Panc1 (cell line): ENCODE measurements at regions not wholly inside any gene's neighbourhood (a gene's known extent, or its start where the extent isn't known, plus 50 kb on each side); places are given as distances from the start of the nearest gene placed in this dataset.

Experiments
- ATAC-seq: fragments of 200-7000 bp; cut with Tn5 transposase; 2 replicates; pipeline ENCODE4 v1.9.1; 2020; ENCODE audit warnings: mild to moderate bottlenecking, moderate library complexity
- BruUV-seq: library from RNA; stranded (reverse); fragments of 400-500 nt; replicated peaks from 2 replicates; lab custom pipeline; 2021; lab: Mats Ljungman, UMichigan
- CTCF ChIA-PET: fragments of 300-600 bp; sonication (Branson Sonifier 250); formaldehyde crosslinking; loops from one replicate; lab custom pipeline; 2022; ENCODE audit warnings: antibody characterized with exemption; lab: Charles Lee
- POLR2A ChIA-PET: fragments of 300-600 bp; sonication (Branson Sonifier 250); formaldehyde crosslinking; loops from one replicate; lab custom pipeline; 2022; ENCODE audit warnings: antibody characterized with exemption; lab: Charles Lee
- DNase-seq: peaks from one replicate; pipeline ENCODE4 v3.0.0-alpha.2; 2010; ENCODE audit warnings: low read depth, low spot score
- H3K27ac ChIP-seq: 2 replicates; pipeline ENCODE4 v1.5.1; 2011; ENCODE audit warnings: mild to moderate bottlenecking, low read length, inconsistent platforms
- H3K27me3 ChIP-seq: fragments of 200-500 bp; sonication (Bioruptor generic); 2 replicates; pipeline ENCODE4 v1.6.0; 2014; ENCODE audit warnings: low read length, inconsistent platforms; ENCODE audit not compliant: control insufficient read depth, insufficient read depth
- H3K36me3 ChIP-seq: fragments of 200-500 bp; sonication (Bioruptor generic); 2 replicates; pipeline ENCODE4 v1.5.1; 2014; ENCODE audit warnings: inconsistent platforms, mild to moderate bottlenecking, low read length, moderate library complexity; ENCODE audit not compliant: control insufficient read depth, insufficient read depth
- H3K4me1 ChIP-seq: 2 replicates; pipeline ENCODE4 v1.5.1; 2011; ENCODE audit warnings: inconsistent platforms, mild to moderate bottlenecking, low read length, moderate library complexity; ENCODE audit not compliant: control insufficient read depth, insufficient read depth
- H3K4me3 ChIP-seq, 2 experiments: 2 replicates each; pipeline ENCODE4 v1.5.1; 2011 to 2012; ENCODE audit warnings: low read depth in 2 of 2, low read length in 2 of 2, mild to moderate bottlenecking in 2 of 2, inconsistent platforms in 1 of 2, moderate library complexity in 1 of 2
- H3K9me3 ChIP-seq: fragments of 200-500 bp; sonication (Bioruptor generic); 2 replicates; pipeline ENCODE4 v1.5.1; 2014; ENCODE audit warnings: low read depth, mild to moderate bottlenecking, inconsistent platforms, low read length, moderate library complexity; ENCODE audit not compliant: control insufficient read depth, insufficient read depth
- POLR2AphosphoS5 ChIP-seq: IDR thresholded peaks from 2 replicates; pipeline ENCODE4 v1.6.1; 2012; ENCODE audit warnings: mild to moderate bottlenecking, low read depth, low read length, moderate library complexity
- SIN3A ChIP-seq: IDR thresholded peaks from 2 replicates; pipeline ENCODE4 v1.6.1; 2012; ENCODE audit warnings: low read depth, mild to moderate bottlenecking, low read length, moderate library complexity, borderline replicate concordance; ENCODE audit not compliant: insufficient read depth
- TCF7L2 ChIP-seq: IDR thresholded peaks from 2 replicates; pipeline ENCODE4 v1.6.1; 2011; ENCODE audit warnings: mild to moderate bottlenecking, low read depth, low read length, inconsistent platforms
- in situ Hi-C: cut with HindIII; loops from 2 replicates; pipeline ENCODE4 v1.10.0; 2016; ENCODE audit warnings: low sequenced_read_pairs, low pct_unique_long_range_greater_than_20kb
- intact Hi-C: fragments of 100-400 bp; cut with micrococcal nuclease; formaldehyde crosslinking; loops from one replicate; pipeline ENCODE4 v1.10.0; 2022; ENCODE audit not compliant: unreplicated experiment
- TF ChIP-seq, protein P1 (sequence below): fragments of 450-650 bp; IDR thresholded peaks from 2 replicates; pipeline ENCODE4 v1.5.1; 2017; ENCODE audit warnings: mild to moderate bottlenecking
- TF ChIP-seq, protein P2 (sequence below), 2 experiments: IDR thresholded peaks; 2 replicates each; pipeline ENCODE4 v1.6.1; 2011 to 2012; ENCODE audit warnings: low read depth in 2 of 2, control low read depth in 1 of 2, low read length in 1 of 2, mild to moderate bottlenecking in 1 of 2, moderate library complexity in 1 of 2; ENCODE audit not compliant: insufficient read depth in 1 of 2

DNA sequence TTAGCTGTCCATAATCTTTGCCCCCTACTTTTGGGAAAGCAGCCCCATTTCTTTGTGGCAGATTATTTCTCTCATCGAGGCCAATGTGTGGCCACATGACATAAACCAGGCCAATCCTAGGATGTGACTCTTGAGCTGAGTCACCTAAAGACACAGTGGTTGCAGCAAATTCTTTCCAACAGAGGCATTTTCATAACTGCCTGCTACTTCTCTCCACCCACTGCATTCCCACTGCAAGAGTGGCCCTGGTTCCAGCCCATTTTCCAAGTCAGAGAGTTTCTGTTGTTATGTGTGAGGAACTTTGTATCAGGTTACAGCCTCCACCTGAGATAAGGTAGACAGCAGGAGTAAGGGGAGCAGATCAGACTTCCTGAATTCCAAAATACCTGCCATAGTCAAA, 195.2 kb downstream of the RGS9 start:
- BruUV-seq, result no TSS peak
- in situ Hi-C loops (no loop called here), intact Hi-C loops (no loop called here)
- Histone ChIP-seq H3K4me3 (no peak overlapping the region), H3K4me1 (no peaks in the 10 kb centered on the region), H3K27me3 (no peaks in the 10 kb centered on the region), H3K9me3 (no peaks in the 10 kb centered on the region), H3K27ac (no peak overlapping the region), H3K36me3 (no peaks in the 10 kb centered on the region)
- ChIA-PET POLR2A (no interaction called here), CTCF (no interaction called here)
- no peak for DNase-seq
- ATAC-seq, result no peak
- TF ChIP-seq TCF7L2 (no peak), SIN3A (no peak), POLR2AphosphoS5 (no peak)
- TF ChIP-seq, protein P1, sequence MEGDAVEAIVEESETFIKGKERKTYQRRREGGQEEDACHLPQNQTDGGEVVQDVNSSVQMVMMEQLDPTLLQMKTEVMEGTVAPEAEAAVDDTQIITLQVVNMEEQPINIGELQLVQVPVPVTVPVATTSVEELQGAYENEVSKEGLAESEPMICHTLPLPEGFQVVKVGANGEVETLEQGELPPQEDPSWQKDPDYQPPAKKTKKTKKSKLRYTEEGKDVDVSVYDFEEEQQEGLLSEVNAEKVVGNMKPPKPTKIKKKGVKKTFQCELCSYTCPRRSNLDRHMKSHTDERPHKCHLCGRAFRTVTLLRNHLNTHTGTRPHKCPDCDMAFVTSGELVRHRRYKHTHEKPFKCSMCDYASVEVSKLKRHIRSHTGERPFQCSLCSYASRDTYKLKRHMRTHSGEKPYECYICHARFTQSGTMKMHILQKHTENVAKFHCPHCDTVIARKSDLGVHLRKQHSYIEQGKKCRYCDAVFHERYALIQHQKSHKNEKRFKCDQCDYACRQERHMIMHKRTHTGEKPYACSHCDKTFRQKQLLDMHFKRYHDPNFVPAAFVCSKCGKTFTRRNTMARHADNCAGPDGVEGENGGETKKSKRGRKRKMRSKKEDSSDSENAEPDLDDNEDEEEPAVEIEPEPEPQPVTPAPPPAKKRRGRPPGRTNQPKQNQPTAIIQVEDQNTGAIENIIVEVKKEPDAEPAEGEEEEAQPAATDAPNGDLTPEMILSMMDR, result no peak
- TF ChIP-seq, protein P2, sequence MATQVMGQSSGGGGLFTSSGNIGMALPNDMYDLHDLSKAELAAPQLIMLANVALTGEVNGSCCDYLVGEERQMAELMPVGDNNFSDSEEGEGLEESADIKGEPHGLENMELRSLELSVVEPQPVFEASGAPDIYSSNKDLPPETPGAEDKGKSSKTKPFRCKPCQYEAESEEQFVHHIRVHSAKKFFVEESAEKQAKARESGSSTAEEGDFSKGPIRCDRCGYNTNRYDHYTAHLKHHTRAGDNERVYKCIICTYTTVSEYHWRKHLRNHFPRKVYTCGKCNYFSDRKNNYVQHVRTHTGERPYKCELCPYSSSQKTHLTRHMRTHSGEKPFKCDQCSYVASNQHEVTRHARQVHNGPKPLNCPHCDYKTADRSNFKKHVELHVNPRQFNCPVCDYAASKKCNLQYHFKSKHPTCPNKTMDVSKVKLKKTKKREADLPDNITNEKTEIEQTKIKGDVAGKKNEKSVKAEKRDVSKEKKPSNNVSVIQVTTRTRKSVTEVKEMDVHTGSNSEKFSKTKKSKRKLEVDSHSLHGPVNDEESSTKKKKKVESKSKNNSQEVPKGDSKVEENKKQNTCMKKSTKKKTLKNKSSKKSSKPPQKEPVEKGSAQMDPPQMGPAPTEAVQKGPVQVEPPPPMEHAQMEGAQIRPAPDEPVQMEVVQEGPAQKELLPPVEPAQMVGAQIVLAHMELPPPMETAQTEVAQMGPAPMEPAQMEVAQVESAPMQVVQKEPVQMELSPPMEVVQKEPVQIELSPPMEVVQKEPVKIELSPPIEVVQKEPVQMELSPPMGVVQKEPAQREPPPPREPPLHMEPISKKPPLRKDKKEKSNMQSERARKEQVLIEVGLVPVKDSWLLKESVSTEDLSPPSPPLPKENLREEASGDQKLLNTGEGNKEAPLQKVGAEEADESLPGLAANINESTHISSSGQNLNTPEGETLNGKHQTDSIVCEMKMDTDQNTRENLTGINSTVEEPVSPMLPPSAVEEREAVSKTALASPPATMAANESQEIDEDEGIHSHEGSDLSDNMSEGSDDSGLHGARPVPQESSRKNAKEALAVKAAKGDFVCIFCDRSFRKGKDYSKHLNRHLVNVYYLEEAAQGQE (IDR thresholded peaks at IDR 0.05; ENCODE audit: insufficient read depth in 1 of 2, low read depth in 2 of 2, low read length in 1 of 2), result no peak

DNA sequence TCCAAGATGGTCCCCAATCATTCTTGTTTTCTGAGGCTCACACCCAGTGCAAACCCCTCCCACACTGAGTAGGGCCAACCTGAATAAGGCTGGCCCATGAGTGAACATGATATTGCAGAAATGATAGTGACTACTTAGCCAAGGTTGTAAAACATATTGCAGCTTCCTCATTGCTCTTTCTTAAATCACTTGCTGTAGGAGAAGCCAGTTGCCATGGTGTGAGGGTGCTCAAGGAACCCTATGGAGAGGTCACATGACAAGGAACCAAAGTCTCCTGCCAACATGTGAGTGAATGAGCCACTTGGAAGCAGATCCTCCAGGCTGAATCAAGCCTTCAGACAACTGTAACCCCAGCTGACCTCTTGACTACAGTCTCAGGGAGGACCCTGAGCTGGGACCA, 191.4 kb downstream of the RGS9 start:
- Histone ChIP-seq H3K27ac (no peak overlapping the region), H3K4me1 (no peaks in the 10 kb centered on the region), H3K36me3 (no peaks in the 10 kb centered on the region), H3K9me3 (no peaks in the 10 kb centered on the region), H3K4me3 (no peak overlapping the region), H3K27me3 (no peaks in the 10 kb centered on the region)
- ChIA-PET CTCF (no interaction called here), POLR2A (no interaction called here)
- DNase-seq, result no peak
- intact Hi-C loops (no loop called here), in situ Hi-C loops (no loop called here)
- no peak for ATAC-seq
- BruUV-seq, result no TSS peak
- TF ChIP-seq SIN3A (no peak), POLR2AphosphoS5 (no peak), TCF7L2 (no peak)
- TF ChIP-seq, protein P2 (IDR thresholded peaks at IDR 0.05; ENCODE audit: insufficient read depth in 1 of 2, low read depth in 2 of 2, low read length in 1 of 2), result no peak
- TF ChIP-seq, protein P1, result no peak
